22Rv1 (cell line): ENCODE measurements at regions not wholly inside any gene's neighbourhood (a gene's known extent, or its start where the extent isn't known, plus 50 kb on each side); places are given as distances from the start of the nearest gene placed in this dataset.

Experiments used
- H3K27ac ChIP-seq: fragments of 450-650 bp; 2 replicates; pipeline ENCODE4 v1.5.1; 2017
- CTCF ChIP-seq: fragments of 450-650 bp; IDR thresholded peaks from 2 replicates; pipeline ENCODE4 v1.5.1; 2017; ENCODE audit warnings: mild to moderate bottlenecking
- ZFX ChIP-seq: fragments of 450-650 bp; IDR thresholded peaks from 2 replicates; pipeline ENCODE4 v1.6.1; 2017; ENCODE audit warnings: antibody characterized with exemption, borderline replicate concordance

- TF ChIP-seq ZFX, result no peak
- TF ChIP-seq CTCF, result no peak
- H3K27ac ChIP-seq, result no peak overlapping the region
These were observed 759.4 kb upstream of the C9orf72 start for GRCh38 chr9:28332648-28333047.

- H3K27ac ChIP-seq, result no peak overlapping the region
- TF ChIP-seq ZFX (no peak), CTCF (no peak)
These were observed 768.6 kb upstream of the C9orf72 start for GRCh38 chr9:28341913-28342312.

- H3K27ac ChIP-seq, result no peak overlapping the region
- TF ChIP-seq ZFX, result no peak
- no peak for TF ChIP-seq CTCF
These were observed 769.6 kb upstream of the C9orf72 start for GRCh38 chr9:28342815-28343338.

GRCh38 chr9:28363151-28363562 lies 789.9 kb upstream of the C9orf72 start:
- TF ChIP-seq ZFX (no peak), CTCF (no peak)

GRCh38 chr9:28365020-28365640 lies 791.8 kb upstream of the C9orf72 start:
- TF ChIP-seq ZFX, result no peak
- TF ChIP-seq CTCF, result no peak
- H3K27ac ChIP-seq, result no peak overlapping the region

More at GRCh38 chr9:28363151-28363562, 789.9 kb upstream of the C9orf72 start:
- no peak overlapping the region for H3K27ac ChIP-seq

GRCh38 chr9:28365728-28366127 lies 792.4 kb upstream of the C9orf72 start:
- no peak for TF ChIP-seq CTCF
- no peak for TF ChIP-seq ZFX

GRCh38 chr9:28378231-28378630 lies 805.0 kb upstream of the C9orf72 start:
- TF ChIP-seq ZFX, result no peak
- TF ChIP-seq CTCF, result no peak
- no peak overlapping the region for H3K27ac ChIP-seq

More at GRCh38 chr9:28365728-28366127, 792.4 kb upstream of the C9orf72 start:
- no peak overlapping the region for H3K27ac ChIP-seq
